ENCODE measurements at regions not wholly inside any gene's neighbourhood (a gene's known extent, or its start where the extent isn't known, plus 50 kb on each side); places are given as distances from the start of the nearest gene placed in this dataset.

GRCh38 chr12:105930557-105931503 is 207.9 kb downstream of the NUAK1 start:
- no peak for DNase-seq (ENCODE audit: low read depth)

- no peak for DNase-seq (ENCODE audit: low read depth)
Measured at GRCh38 chr12:105931762-105932570, 206.8 kb downstream of the NUAK1 start.

- DNase-seq (ENCODE audit: low read depth): peak; percentile 76
Measured at GRCh38 chr12:105933671-105934665, 204.8 kb downstream of the NUAK1 start.

- DNase-seq (ENCODE audit: low read depth): no peak
Measured at GRCh38 chr12:105935106-105935505, 203.6 kb downstream of the NUAK1 start.

GRCh38 chr12:105935981-105936380 is 202.8 kb downstream of the NUAK1 start:
- no peak for DNase-seq (ENCODE audit: low read depth)

GRCh38 chr12:105936496-105936895 is 202.3 kb downstream of the NUAK1 start:
- no peak for DNase-seq (ENCODE audit: low read depth)

- no peak for DNase-seq (ENCODE audit: low read depth)
Measured at GRCh38 chr12:105937009-105937408, 201.7 kb downstream of the NUAK1 start.

GRCh38 chr12:105939181-105939721 is 199.5 kb downstream of the NUAK1 start:
- no peak for DNase-seq (ENCODE audit: low read depth)

GRCh38 chr12:105942281-105942680 is 196.5 kb downstream of the NUAK1 start:
- DNase-seq (ENCODE audit: low read depth): no peak

GRCh38 chr12:105943525-105943924 is 195.2 kb downstream of the NUAK1 start:
- no peak for DNase-seq (ENCODE audit: low read depth)

- DNase-seq (ENCODE audit: low read depth): no peak
Measured at GRCh38 chr12:105944628-105945027, 194.1 kb downstream of the NUAK1 start.

GRCh38 chr12:105945880-105946279 is 192.9 kb downstream of the NUAK1 start:
- no peak for DNase-seq (ENCODE audit: low read depth)

- no peak for DNase-seq (ENCODE audit: low read depth)
Measured at GRCh38 chr12:105946493-105946901, 192.3 kb downstream of the NUAK1 start.

GRCh38 chr12:105947906-105948305 is 190.8 kb downstream of the NUAK1 start:
- no peak for DNase-seq (ENCODE audit: low read depth)

- no peak for DNase-seq (ENCODE audit: low read depth)
Measured at GRCh38 chr12:105948331-105948730, 190.4 kb downstream of the NUAK1 start.

- DNase-seq (ENCODE audit: low read depth): no peak
Measured at GRCh38 chr12:105949391-105949790, 189.4 kb downstream of the NUAK1 start.

GRCh38 chr12:105951732-105952131 is 187.0 kb downstream of the NUAK1 start:
- DNase-seq (ENCODE audit: low read depth): no peak

- DNase-seq (ENCODE audit: low read depth): no peak
Measured at GRCh38 chr12:105954951-105955931, 183.5 kb downstream of the NUAK1 start.

- no peak for DNase-seq (ENCODE audit: low read depth)
Measured at GRCh38 chr12:105955976-105956375, 182.8 kb downstream of the NUAK1 start.

Data from fibroblast of the conjunctiva (primary cell).